HG02970 (cell line): ENCODE measurements at regions not wholly inside any gene's neighbourhood (a gene's known extent, or its start where the extent isn't known, plus 50 kb on each side); places are given as distances from the start of the nearest gene placed in this dataset.

Experiments
- ATAC-seq: cut with Tn5 transposase; IDR thresholded peaks from one replicate; pipeline ENCODE4 v1.9.1; 2021; ENCODE audit warnings: mild to moderate bottlenecking, moderate library complexity, moderate number of reproducible peaks; ENCODE audit not compliant: unreplicated experiment, low FRiP score

GRCh38 chr13:99027661-99028425 is 50.0 kb upstream of the DOCK9 start:
- no peak for ATAC-seq

- no peak for ATAC-seq
Observed at GRCh38 chr13:99028890-99029289, 51.0 kb upstream of the DOCK9 start.

GRCh38 chr13:99029576-99029975 is 51.7 kb upstream of the DOCK9 start:
- no peak for ATAC-seq

- ATAC-seq, result no peak
Observed at GRCh38 chr13:99030326-99030725, 52.5 kb upstream of the DOCK9 start.

- no peak for ATAC-seq
Observed at GRCh38 chr13:99031832-99032231, 54.0 kb upstream of the DOCK9 start.

GRCh38 chr13:99033814-99034213 is 56.0 kb upstream of the DOCK9 start:
- ATAC-seq, result no peak

- ATAC-seq, result no peak
Observed at GRCh38 chr13:99034333-99035085, 56.6 kb upstream of the DOCK9 start.

GRCh38 chr13:99035715-99036114 is 57.9 kb upstream of the DOCK9 start:
- ATAC-seq, result no peak

- ATAC-seq, result no peak
Observed at GRCh38 chr13:99037756-99038155, 59.9 kb upstream of the DOCK9 start.

GRCh38 chr13:99039718-99040280 is 61.9 kb upstream of the DOCK9 start:
- ATAC-seq, result no peak

- no peak for ATAC-seq
Observed at GRCh38 chr13:99040536-99041131, 62.8 kb upstream of the DOCK9 start.

- no peak for ATAC-seq
Observed at GRCh38 chr13:99041337-99041736, 63.5 kb upstream of the DOCK9 start.

GRCh38 chr13:99041788-99042187 is 63.9 kb upstream of the DOCK9 start:
- no peak for ATAC-seq

- ATAC-seq, result no peak
Observed at GRCh38 chr13:99042521-99043250, 64.8 kb upstream of the DOCK9 start.

- no peak for ATAC-seq
Observed at GRCh38 chr13:99043831-99044231, 66.0 kb upstream of the DOCK9 start.

GRCh38 chr13:99044764-99045163 is 66.9 kb upstream of the DOCK9 start:
- no peak for ATAC-seq

- ATAC-seq, result no peak
Observed at GRCh38 chr13:99045396-99045795, 67.5 kb upstream of the DOCK9 start.

GRCh38 chr13:99046851-99047250 is 69.0 kb upstream of the DOCK9 start:
- no peak for ATAC-seq

GRCh38 chr13:99050983-99051488 is 73.2 kb upstream of the DOCK9 start:
- no peak for ATAC-seq

- no peak for ATAC-seq
Observed at GRCh38 chr13:99051768-99052455, 74.0 kb upstream of the DOCK9 start.
